Heart right ventricle (tissue), 16 donors: ENCODE measurements at regions not wholly inside any gene's neighbourhood (a gene's known extent, or its start where the extent isn't known, plus 50 kb on each side); places are given as distances from the start of the nearest gene placed in this dataset.

Experiments
- ATAC-seq, 8 donors: fragments of 200-7000 bp; cut with Tn5 transposase; one replicate each; pipeline ENCODE4 v1.9.1; 2020; ENCODE audit warnings: mild to moderate bottlenecking in 8 of 8, moderate library complexity in 8 of 8, moderate number of reproducible peaks in 1 of 8
- DNase-seq, 2 donors: peaks; one replicate each; pipeline ENCODE4 v3.0.0-alpha.2; 2020
- H3K27ac ChIP-seq, 10 donors: fragments of 200-600 bp; sonication (generic) in 2 of 10; one replicate each; pipeline versions ENCODE4 v1.5.0 to v1.8.0; 2020 to 2022; ENCODE audit warnings: mild to moderate bottlenecking in 3 of 10
- H3K27me3 ChIP-seq, 7 donors: fragments of 200-600 bp; one replicate each; pipeline ENCODE4 v1.8.0; 2021 to 2022; ENCODE audit warnings: mild to moderate bottlenecking in 2 of 7
- H3K36me3 ChIP-seq, 9 donors: fragments of 200-600 bp; sonication (generic) in 1 of 9; one replicate each; pipeline versions ENCODE4 v1.5.0 to v1.8.0; 2020 to 2022; ENCODE audit warnings: mild to moderate bottlenecking in 2 of 9
- H3K4me1 ChIP-seq, 9 donors: fragments of 200-600 bp; sonication (generic) in 1 of 9; one replicate each; pipeline versions ENCODE4 v1.5.0 to v1.8.0; 2020 to 2022; ENCODE audit warnings: mild to moderate bottlenecking in 4 of 9
- H3K4me3 ChIP-seq, 10 donors: fragments of 200-600 bp; sonication (generic) in 2 of 10; one replicate each; pipeline versions ENCODE4 v1.5.0 to v1.8.0; 2020 to 2022; ENCODE audit warnings: mild to moderate bottlenecking in 7 of 10, moderate library complexity in 2 of 10
- H3K9me3 ChIP-seq, 11 donors: fragments of 200-600 bp in 10 of 11; sonication (generic) in 2 of 11; one replicate each; pipeline versions ENCODE4 v1.5.0 to v1.8.0; 2013 to 2022; ENCODE audit warnings: mild to moderate bottlenecking in 2 of 11, control low read depth in 1 of 11, moderate library complexity in 1 of 11
- WGBS, 2 donors: extraction: QIAGEN DNeasy Blood & Tissue Kit; methylation state at CpG; one replicate each; pipeline ENCODE4 v1.1.7; 2013; ENCODE audit warnings: inconsistent platforms in 1 of 2; 5-methylcytosine and 5-hydroxymethylcytosine counted together
- intact Hi-C, 10 donors: fragments of 100-400 bp; cut with DNase I; formaldehyde crosslinking; loops; one replicate each; pipeline versions ENCODE4 v1.11.1 to v1.14.2; 2022
- TF ChIP-seq, protein P1 (sequence below), 9 donors: fragments of 200-600 bp; sonication (generic) in 2 of 9; IDR thresholded peaks; one replicate each; pipeline versions ENCODE4 v1.5.0 to v1.8.0; 2021 to 2022; ENCODE audit warnings: antibody characterized with exemption in 9 of 9, mild to moderate bottlenecking in 5 of 9, moderate library complexity in 1 of 9
- donor health status: Arrhythmogenic right ventricular cardiomyopathy.
- donor health status: ischemic (EF 13 %, LVEDD 7.1; RV severe dilation, severe dysfunction).
- donor health status: healthy with polysubstance abuse.
- donor health status: DM: no; HTN: yes; CAD: no.
- donor health status: DM: no; HTN: no; CAD: no.
- donor health status: ischemic (EF 25% LVEDD 6.9; RV normal size, moderate dysfunction).
- donor health status: ischemic (EF 25% LVEDD 5.7; RV mildly dilated, moderate dysfunction).
- donor health status: healthy.
- donor health status: DM: yes; HTN: yes; CAD: no.
- donor health status: Ischemic cardiomyopathy.
- donor health status: ischemic (EF 35%, LVEDD 5.7; RV mildly dilated, moderate dysfunction).
- donor health status: nonischemic (EF 11% LVEDD 7.7; RV severe dilation, severe dysfunction).
- donor health status: DM: yes; HTN: yes; CAD: no.
- donor health status: PGD.
- donor health status: ischemic (EF 29% LVEDD 5.4; RV normal size, mild dysfunction).
- donor health status: nonischemic (EF 23%, LVEDD 6.1; RV moderate dilation, normal function).

DNA sequence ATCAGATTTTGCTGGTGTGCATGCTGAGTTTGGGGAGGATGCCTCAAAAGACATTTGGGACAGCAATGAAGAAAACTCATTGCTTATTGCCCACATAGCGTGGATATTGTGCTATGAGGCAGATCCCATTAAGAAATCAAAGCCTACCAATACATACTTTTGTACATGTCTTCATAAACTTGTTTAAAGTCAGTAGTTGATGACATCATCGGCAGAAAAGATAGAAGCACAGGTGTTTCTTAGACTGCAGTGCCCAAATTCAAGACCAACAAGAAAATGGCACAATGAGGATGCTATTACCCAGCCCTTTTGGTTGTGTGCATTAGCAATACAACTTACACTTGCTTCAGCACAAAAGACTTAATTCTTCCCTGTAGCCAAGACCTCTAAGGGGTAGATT lies 428.7 kb upstream of the RARB start:
- WGBS, 2 donors: 95 to 97% methylated on average over 2 of the region's 2 CpGs
- TF ChIP-seq, protein P1, sequence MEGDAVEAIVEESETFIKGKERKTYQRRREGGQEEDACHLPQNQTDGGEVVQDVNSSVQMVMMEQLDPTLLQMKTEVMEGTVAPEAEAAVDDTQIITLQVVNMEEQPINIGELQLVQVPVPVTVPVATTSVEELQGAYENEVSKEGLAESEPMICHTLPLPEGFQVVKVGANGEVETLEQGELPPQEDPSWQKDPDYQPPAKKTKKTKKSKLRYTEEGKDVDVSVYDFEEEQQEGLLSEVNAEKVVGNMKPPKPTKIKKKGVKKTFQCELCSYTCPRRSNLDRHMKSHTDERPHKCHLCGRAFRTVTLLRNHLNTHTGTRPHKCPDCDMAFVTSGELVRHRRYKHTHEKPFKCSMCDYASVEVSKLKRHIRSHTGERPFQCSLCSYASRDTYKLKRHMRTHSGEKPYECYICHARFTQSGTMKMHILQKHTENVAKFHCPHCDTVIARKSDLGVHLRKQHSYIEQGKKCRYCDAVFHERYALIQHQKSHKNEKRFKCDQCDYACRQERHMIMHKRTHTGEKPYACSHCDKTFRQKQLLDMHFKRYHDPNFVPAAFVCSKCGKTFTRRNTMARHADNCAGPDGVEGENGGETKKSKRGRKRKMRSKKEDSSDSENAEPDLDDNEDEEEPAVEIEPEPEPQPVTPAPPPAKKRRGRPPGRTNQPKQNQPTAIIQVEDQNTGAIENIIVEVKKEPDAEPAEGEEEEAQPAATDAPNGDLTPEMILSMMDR (IDR thresholded peaks at IDR 0.05): no peak
- no peaks in the 10 kb centered on the region for H3K27me3 ChIP-seq
- H3K27ac ChIP-seq: no peak overlapping the region
- ATAC-seq (no peak), DNase-seq (no peak)
- no peaks in the 10 kb centered on the region for H3K36me3 ChIP-seq
- no peak overlapping the region for H3K4me3 ChIP-seq
- intact Hi-C loops: no loop called here
- H3K4me1 ChIP-seq: peaks cover 0 to 19% (median 0%) of the 10 kb centered on the region in 9 donors
- H3K9me3 ChIP-seq: peaks cover 0 to 4% (median 0%) of the 10 kb centered on the region in 11 donors

- H3K4me3 ChIP-seq: no peak overlapping the region
- H3K9me3 ChIP-seq: peaks cover 0 to 4% (median 0%) of the 10 kb centered on the region in 11 donors
- no peaks in the 10 kb centered on the region for H3K27me3 ChIP-seq
- peaks cover 0 to 19% (median 0%) of the 10 kb centered on the region in 9 donors for H3K4me1 ChIP-seq
- H3K36me3 ChIP-seq: no peaks in the 10 kb centered on the region
- ATAC-seq (no peak), DNase-seq (no peak)
- intact Hi-C loops: no loop called here
- TF ChIP-seq, protein P1 (IDR thresholded peaks at IDR 0.05): no peak
- no peak overlapping the region for H3K27ac ChIP-seq
- 57 to 79% methylated on average over 1 of the region's 1 CpG for WGBS, 2 donors
Measured at GRCh38 chr3:25000971-25001591, 427.0 kb upstream of the RARB start.

DNA sequence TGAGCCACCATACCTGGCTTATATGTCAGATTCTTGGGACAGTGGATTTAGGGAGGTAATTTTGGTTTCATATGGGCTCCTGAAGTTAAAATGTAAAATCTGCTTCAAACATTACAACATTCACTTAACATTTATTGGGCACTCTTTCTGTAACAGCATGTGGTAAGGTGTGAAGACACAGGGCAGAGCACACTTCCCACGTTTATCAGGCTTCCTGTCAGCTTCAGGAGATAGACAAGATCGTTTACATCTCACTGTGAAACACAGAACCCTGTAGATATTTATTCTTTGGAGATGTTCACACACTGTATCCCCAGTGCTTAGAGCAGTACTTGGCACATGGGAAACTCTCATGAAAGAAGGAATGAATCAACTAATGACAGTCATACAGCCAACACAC lies 426.0 kb upstream of the RARB start:
- intact Hi-C loops: no loop called here
- TF ChIP-seq, protein P1 (IDR thresholded peaks at IDR 0.05): no peak
- Histone ChIP-seq H3K27ac (no peak overlapping the region), H3K9me3 (no peaks in the 10 kb centered on the region), H3K36me3 (no peaks in the 10 kb centered on the region), H3K4me3 (no peak overlapping the region), H3K4me1 (peaks cover 0 to 19% (median 0%) of the 10 kb centered on the region in 9 donors), H3K27me3 (no peaks in the 10 kb centered on the region)
- 12 to 13% methylated on average over 2 of the region's 2 CpGs for WGBS, 2 donors
- DNase-seq (no peak), ATAC-seq (no peak)

GRCh38 chr3:25007974-25008658 lies 419.9 kb upstream of the RARB start:
- intact Hi-C loops: no loop called here
- Histone ChIP-seq H3K4me1 (peaks cover 0 to 17% (median 9%) of the 10 kb centered on the region in 9 donors), H3K27ac (peak overlapping the region in 3 of 10 donors; percentile 26 to 64 (median 28)), H3K36me3 (no peaks in the 10 kb centered on the region), H3K27me3 (no peaks in the 10 kb centered on the region), H3K9me3 (no peaks in the 10 kb centered on the region), H3K4me3 (no peak overlapping the region)
- DNase-seq: no peak
- WGBS, 2 donors: 38 to 41% methylated on average over 2 of the region's 2 CpGs
- ATAC-seq: peak in 5 of 8 donors; percentile 33 to 77 (median 65)
- TF ChIP-seq, protein P1 (IDR thresholded peaks at IDR 0.05): no peak
